ENCODE measurements at regions not wholly inside any gene's neighbourhood (a gene's known extent, or its start where the extent isn't known, plus 50 kb on each side); places are given as distances from the start of the nearest gene placed in this dataset.

GRCh38 chr6:81238390-81238789 is 514.1 kb downstream of the TENT5A start:
- DNase-seq (ENCODE audit: low spot score), result no peak
- in situ Hi-C loops (cut with MboI; ENCODE audit: low pct_unique_long_range_greater_than_20kb, low sequenced_read_pairs, unreplicated experiment), result no loop called here
- no peak for TF ChIP-seq CTCF (IDR thresholded peaks at IDR 0.05; ENCODE audit: extremely low read depth, insufficient read depth, missing control alignments)

- in situ Hi-C loops (cut with MboI; ENCODE audit: low pct_unique_long_range_greater_than_20kb, low sequenced_read_pairs, unreplicated experiment), result no loop called here
- TF ChIP-seq CTCF (IDR thresholded peaks at IDR 0.05; ENCODE audit: extremely low read depth, insufficient read depth, missing control alignments), result no peak
- DNase-seq (ENCODE audit: low spot score), result no peak
Observed at GRCh38 chr6:81237226-81237625, 515.3 kb downstream of the TENT5A start.

- TF ChIP-seq CTCF (IDR thresholded peaks at IDR 0.05; ENCODE audit: extremely low read depth, insufficient read depth, missing control alignments), result no peak
- DNase-seq (ENCODE audit: low spot score), result no peak
- in situ Hi-C loops (cut with MboI; ENCODE audit: low pct_unique_long_range_greater_than_20kb, low sequenced_read_pairs, unreplicated experiment), result no loop called here
Observed at GRCh38 chr6:81235512-81235911, 517.0 kb downstream of the TENT5A start.

GRCh38 chr6:81233990-81234389 is 518.5 kb downstream of the TENT5A start:
- TF ChIP-seq CTCF (IDR thresholded peaks at IDR 0.05; ENCODE audit: extremely low read depth, insufficient read depth, missing control alignments), result no peak
- no peak for DNase-seq (ENCODE audit: low spot score)
- in situ Hi-C loops (cut with MboI; ENCODE audit: low pct_unique_long_range_greater_than_20kb, low sequenced_read_pairs, unreplicated experiment), result no loop called here

- DNase-seq (ENCODE audit: low spot score), result no peak
- in situ Hi-C loops (cut with MboI; ENCODE audit: low pct_unique_long_range_greater_than_20kb, low sequenced_read_pairs, unreplicated experiment), result no loop called here
- no peak for TF ChIP-seq CTCF (IDR thresholded peaks at IDR 0.05; ENCODE audit: extremely low read depth, insufficient read depth, missing control alignments)
Observed at GRCh38 chr6:81228912-81229555, 523.4 kb downstream of the TENT5A start.

- no peak for DNase-seq (ENCODE audit: low spot score)
- no peak for TF ChIP-seq CTCF (IDR thresholded peaks at IDR 0.05; ENCODE audit: extremely low read depth, insufficient read depth, missing control alignments)
- in situ Hi-C loops (cut with MboI; ENCODE audit: low pct_unique_long_range_greater_than_20kb, low sequenced_read_pairs, unreplicated experiment), result no loop called here
Observed at GRCh38 chr6:81226957-81227356, 525.5 kb downstream of the TENT5A start.

All from GM13977 (cell line).